Calu3 (cell line): ENCODE measurements at regions not wholly inside any gene's neighbourhood (a gene's known extent, or its start where the extent isn't known, plus 50 kb on each side); places are given as distances from the start of the nearest gene placed in this dataset.

Experiments used
- BruUV-seq: library from RNA; stranded (reverse); fragments of 400-500 nt; replicated peaks from 2 replicates; lab custom pipeline; 2021; lab: Mats Ljungman, UMichigan
- CTCF ChIA-PET: fragments of 300-600 bp; sonication (Branson Sonifier 250); formaldehyde crosslinking; loops from one replicate; lab custom pipeline; 2022; ENCODE audit warnings: antibody characterized with exemption; lab: Charles Lee
- DNase-seq: peaks from one replicate; pipeline ENCODE4 v3.0.0; 2022
- H3K27ac Mint-ChIP-seq: one replicate; pipeline ENCODE4 v1.8.0; 2022; ENCODE audit warnings: mixed read lengths; ENCODE audit not compliant: unreplicated experiment
- H3K27me3 Mint-ChIP-seq: one replicate; pipeline ENCODE4 v1.8.0; 2022; ENCODE audit warnings: mixed read lengths; ENCODE audit not compliant: unreplicated experiment
- H3K36me3 Mint-ChIP-seq: one replicate; pipeline ENCODE4 v1.8.0; 2022; ENCODE audit warnings: mild to moderate bottlenecking, moderate library complexity, mixed read lengths; ENCODE audit not compliant: insufficient read depth, unreplicated experiment
- H3K4me1 Mint-ChIP-seq: one replicate; pipeline ENCODE4 v1.8.0; 2022; ENCODE audit warnings: mild to moderate bottlenecking, low read depth, mixed read lengths; ENCODE audit not compliant: unreplicated experiment
- H3K4me3 Mint-ChIP-seq: one replicate; pipeline ENCODE4 v1.8.0; 2022; ENCODE audit warnings: mild to moderate bottlenecking, low read depth, moderate library complexity, mixed read lengths; ENCODE audit not compliant: unreplicated experiment
- H3K9me3 Mint-ChIP-seq: one replicate; pipeline ENCODE4 v1.8.0; 2022; ENCODE audit warnings: low read depth, mixed read lengths; ENCODE audit not compliant: unreplicated experiment
- intact Hi-C: fragments of 100-400 bp; cut with micrococcal nuclease; formaldehyde crosslinking; loops from one replicate; pipeline ENCODE4 v1.10.0; 2022; ENCODE audit not compliant: unreplicated experiment
- TF ChIP-seq, protein P1 (sequence below): fragments of 200-600 bp; IDR thresholded peaks from one replicate; pipeline ENCODE4 v1.8.0; 2022; ENCODE audit warnings: antibody characterized with exemption; ENCODE audit not compliant: unreplicated experiment

DNA sequence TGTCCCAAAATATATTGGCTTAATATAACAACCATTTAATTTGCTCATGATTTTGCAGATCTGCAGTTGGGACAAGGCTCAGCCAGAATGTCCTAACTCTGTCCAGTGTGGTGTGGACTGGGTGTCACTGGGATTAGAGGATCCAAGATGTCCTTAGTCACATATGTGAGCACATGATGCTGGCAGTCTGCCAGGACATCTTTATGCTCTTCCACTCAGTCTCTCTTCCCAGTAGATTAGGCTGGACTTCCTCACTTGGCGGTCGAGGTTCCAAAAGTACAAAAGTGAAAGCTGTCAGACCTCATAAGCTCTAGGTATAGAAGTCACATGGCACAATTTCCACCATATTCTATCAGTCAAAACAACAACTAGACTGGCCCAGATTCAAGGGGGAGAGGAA, 167.9 kb upstream of the NTF3 start:
- intact Hi-C loops: no loop called here
- DNase-seq: no peak
- TF ChIP-seq, protein P1, sequence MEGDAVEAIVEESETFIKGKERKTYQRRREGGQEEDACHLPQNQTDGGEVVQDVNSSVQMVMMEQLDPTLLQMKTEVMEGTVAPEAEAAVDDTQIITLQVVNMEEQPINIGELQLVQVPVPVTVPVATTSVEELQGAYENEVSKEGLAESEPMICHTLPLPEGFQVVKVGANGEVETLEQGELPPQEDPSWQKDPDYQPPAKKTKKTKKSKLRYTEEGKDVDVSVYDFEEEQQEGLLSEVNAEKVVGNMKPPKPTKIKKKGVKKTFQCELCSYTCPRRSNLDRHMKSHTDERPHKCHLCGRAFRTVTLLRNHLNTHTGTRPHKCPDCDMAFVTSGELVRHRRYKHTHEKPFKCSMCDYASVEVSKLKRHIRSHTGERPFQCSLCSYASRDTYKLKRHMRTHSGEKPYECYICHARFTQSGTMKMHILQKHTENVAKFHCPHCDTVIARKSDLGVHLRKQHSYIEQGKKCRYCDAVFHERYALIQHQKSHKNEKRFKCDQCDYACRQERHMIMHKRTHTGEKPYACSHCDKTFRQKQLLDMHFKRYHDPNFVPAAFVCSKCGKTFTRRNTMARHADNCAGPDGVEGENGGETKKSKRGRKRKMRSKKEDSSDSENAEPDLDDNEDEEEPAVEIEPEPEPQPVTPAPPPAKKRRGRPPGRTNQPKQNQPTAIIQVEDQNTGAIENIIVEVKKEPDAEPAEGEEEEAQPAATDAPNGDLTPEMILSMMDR: no peak
- BruUV-seq: no TSS peak
- H3K9me3 Mint-ChIP-seq: peaks cover 6% of the 10 kb centered on the region
- CTCF ChIA-PET: no interaction called here
- no peak overlapping the region for H3K27ac Mint-ChIP-seq
- no peaks in the 10 kb centered on the region for H3K27me3 Mint-ChIP-seq
- H3K4me3 Mint-ChIP-seq: no peak overlapping the region
- no peaks in the 10 kb centered on the region for H3K4me1 Mint-ChIP-seq
- no peaks in the 10 kb centered on the region for H3K36me3 Mint-ChIP-seq

DNA sequence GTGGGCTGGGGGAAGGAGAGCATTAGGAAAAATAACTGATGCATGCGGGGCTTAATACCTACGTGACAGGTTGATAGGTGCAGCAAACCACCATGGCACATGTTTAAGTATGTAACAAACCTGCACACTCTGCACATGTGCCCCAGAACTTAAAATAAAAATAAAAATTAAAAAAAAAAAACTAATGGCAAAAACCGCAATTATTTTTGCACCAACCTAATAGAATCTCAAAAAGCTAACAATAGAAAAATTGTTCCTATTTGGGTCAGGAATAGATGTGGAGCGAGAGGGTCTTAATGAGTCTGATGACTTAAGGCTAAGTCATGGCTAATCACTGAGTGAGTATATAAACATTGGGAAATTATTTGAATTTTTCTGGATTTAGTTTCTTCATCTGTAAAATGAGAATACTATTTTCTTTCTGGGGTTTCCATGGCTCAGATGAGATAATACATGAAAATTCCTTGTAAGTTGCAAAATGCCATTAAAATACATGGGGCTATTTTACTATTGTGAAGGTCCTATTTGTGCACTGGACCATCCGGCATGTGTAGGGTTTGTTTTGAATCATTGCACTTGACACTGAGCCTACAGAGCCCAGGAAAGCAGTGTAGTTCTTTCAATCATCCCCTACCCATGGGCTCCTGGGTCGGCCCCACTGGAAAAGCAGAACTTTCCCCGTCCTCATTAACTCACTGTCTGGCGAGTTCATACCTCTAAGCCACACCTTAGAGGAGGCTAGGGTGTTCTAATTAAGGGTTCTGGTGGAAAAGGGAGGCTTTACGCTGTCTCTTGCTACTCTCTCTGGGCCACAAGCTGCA, 164.1 kb upstream of the NTF3 start:
- no peaks in the 10 kb centered on the region for H3K36me3 Mint-ChIP-seq
- no peak overlapping the region for H3K27ac Mint-ChIP-seq
- H3K27me3 Mint-ChIP-seq: no peaks in the 10 kb centered on the region
- peaks cover 6% of the 10 kb centered on the region for H3K9me3 Mint-ChIP-seq
- no peak for DNase-seq
- no peak overlapping the region for H3K4me3 Mint-ChIP-seq
- no peaks in the 10 kb centered on the region for H3K4me1 Mint-ChIP-seq
- CTCF ChIA-PET: no interaction called here
- intact Hi-C loops: no loop called here
- TF ChIP-seq, protein P1: no peak
- no TSS peak for BruUV-seq

DNA sequence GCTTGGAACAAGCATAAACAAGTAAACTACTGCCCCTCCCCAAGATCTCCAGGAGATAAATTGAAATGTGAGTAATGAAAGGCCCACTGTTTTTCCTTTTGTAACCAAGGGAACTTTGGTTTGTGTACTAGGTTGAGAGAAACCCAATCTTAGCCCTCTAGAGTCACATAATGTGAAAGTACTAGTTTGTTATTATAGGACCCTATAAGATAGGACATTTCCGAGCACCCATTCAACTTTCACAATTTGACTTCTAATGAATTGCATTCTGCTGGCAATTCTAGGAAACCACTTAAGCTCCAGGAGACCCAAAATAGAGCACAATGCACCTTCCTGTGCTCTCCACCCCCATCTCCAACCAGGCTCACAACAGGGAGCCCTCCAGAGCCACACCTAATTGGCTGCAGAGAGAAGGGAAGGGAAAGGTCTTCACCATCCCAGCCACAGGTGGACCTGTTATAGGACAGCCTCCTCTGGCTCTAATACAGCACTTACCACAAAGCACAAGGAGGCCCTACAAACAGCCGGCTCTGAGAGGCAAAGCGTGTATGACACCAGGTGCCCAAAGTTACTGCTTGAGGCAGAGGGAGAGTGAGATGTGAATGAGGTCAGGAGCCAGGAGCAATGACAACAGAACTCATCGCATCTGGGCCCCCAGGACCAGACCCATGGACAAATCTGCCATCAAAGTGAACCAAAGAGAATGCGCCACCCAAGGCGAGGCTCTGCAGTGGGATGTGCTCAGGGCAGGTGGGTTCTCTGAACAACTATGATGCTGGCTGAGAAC, 163.3 kb upstream of the NTF3 start:
- TF ChIP-seq, protein P1: no peak
- intact Hi-C loops: no loop called here
- no peaks in the 10 kb centered on the region for H3K4me1 Mint-ChIP-seq
- CTCF ChIA-PET: no interaction called here
- H3K27me3 Mint-ChIP-seq: no peaks in the 10 kb centered on the region
- DNase-seq: no peak
- H3K9me3 Mint-ChIP-seq: peaks cover 6% of the 10 kb centered on the region
- no peak overlapping the region for H3K27ac Mint-ChIP-seq
- H3K4me3 Mint-ChIP-seq: no peak overlapping the region
- no peaks in the 10 kb centered on the region for H3K36me3 Mint-ChIP-seq
- BruUV-seq: no TSS peak

DNA sequence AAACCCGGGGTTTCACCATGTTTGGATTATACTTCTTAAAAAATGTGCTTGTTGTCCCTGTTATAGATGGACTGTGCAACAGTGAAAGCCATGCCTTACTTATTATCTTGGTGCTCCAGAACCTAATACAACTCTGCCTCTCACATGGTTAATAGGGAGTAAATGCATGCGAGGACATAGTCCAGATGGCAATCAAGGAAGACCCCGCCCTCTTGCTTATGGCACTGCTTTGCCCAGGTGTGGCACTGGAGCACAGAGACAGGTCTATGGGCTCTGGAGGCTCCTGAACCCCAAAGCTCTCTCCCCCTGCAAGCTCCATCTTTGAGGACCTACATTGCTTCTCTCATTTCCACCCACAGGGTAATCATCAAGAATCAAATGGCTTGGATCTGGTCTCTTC, 162.1 kb upstream of the NTF3 start:
- no peaks in the 10 kb centered on the region for H3K27me3 Mint-ChIP-seq
- CTCF ChIA-PET: interaction anchor here (0.7 kb wide), 1 partner anchor 468 kb away, joined by 3 read pairs; no protein-coding TSS in a partner anchor
- no peaks in the 10 kb centered on the region for H3K36me3 Mint-ChIP-seq
- no peak for DNase-seq
- TF ChIP-seq, protein P1: no peak
- no peaks in the 10 kb centered on the region for H3K4me1 Mint-ChIP-seq
- H3K9me3 Mint-ChIP-seq: peaks cover 12% of the 10 kb centered on the region
- H3K4me3 Mint-ChIP-seq: no peak overlapping the region
- intact Hi-C loops: no loop called here
- no TSS peak for BruUV-seq
- H3K27ac Mint-ChIP-seq: no peak overlapping the region
